Loucy (cell line): ENCODE measurements at regions not wholly inside any gene's neighbourhood (a gene's known extent, or its start where the extent isn't known, plus 50 kb on each side); places are given as distances from the start of the nearest gene placed in this dataset.

Experiments used
- H2AFZ ChIP-seq: fragments of 200-600 bp; sonication (generic); 2 replicates; pipeline ENCODE4 v1.6.0; 2016; ENCODE audit warnings: antibody characterized with exemption, mild to moderate bottlenecking, low read length, moderate library complexity
- H3F3A ChIP-seq: fragments of 200-600 bp; 2 replicates; pipeline ENCODE4 v1.6.0; 2016; ENCODE audit warnings: antibody characterized with exemption, low read depth, mild to moderate bottlenecking
- H3K27me3 ChIP-seq: fragments of 200-600 bp; sonication (generic); 2 replicates; pipeline ENCODE4 v1.6.1; 2014; ENCODE audit warnings: low read length, mild to moderate bottlenecking; ENCODE audit not compliant: insufficient read depth, poor library complexity, severe bottlenecking
- H3K36me3 ChIP-seq: fragments of 200-600 bp; sonication (generic); 2 replicates; pipeline ENCODE4 v1.6.1; 2016; ENCODE audit warnings: low read length; ENCODE audit not compliant: insufficient read depth
- H3K4me1 ChIP-seq: fragments of 200-600 bp; sonication (generic); 2 replicates; pipeline ENCODE4 v1.5.1; 2014; ENCODE audit warnings: low read length, mild to moderate bottlenecking; ENCODE audit not compliant: insufficient read depth, poor library complexity, severe bottlenecking
- H3K4me2 ChIP-seq: fragments of 200-600 bp; sonication (generic); 2 replicates; pipeline ENCODE4 v1.6.0; 2014; ENCODE audit warnings: antibody characterized with exemption, low read length, low read depth, mild to moderate bottlenecking; ENCODE audit not compliant: poor library complexity, severe bottlenecking
- H3K4me3 ChIP-seq: fragments of 200-600 bp; sonication (generic); 2 replicates; pipeline ENCODE4 v1.5.1; 2014; ENCODE audit warnings: low read length, mild to moderate bottlenecking, mixed read lengths; ENCODE audit not compliant: poor library complexity, severe bottlenecking
- H3K79me2 ChIP-seq: fragments of 200-600 bp; sonication (generic); 2 replicates; pipeline ENCODE4 v1.6.1; 2014; ENCODE audit warnings: low read length; ENCODE audit not compliant: insufficient read depth
- H3K9ac ChIP-seq: fragments of 200-600 bp; sonication (generic); 2 replicates; pipeline ENCODE4 v1.6.0; 2014; ENCODE audit warnings: mild to moderate bottlenecking, low read depth, low read length, moderate library complexity; ENCODE audit not compliant: poor library complexity, severe bottlenecking
- H3K9me2 ChIP-seq: fragments of 200-600 bp; sonication (generic); replicated peaks from 2 replicates; pipeline ENCODE4 v1.6.1; 2016; ENCODE audit warnings: low read depth, low read length, mixed read lengths
- H3K9me3 ChIP-seq: fragments of 200-600 bp; sonication (generic); 2 replicates; pipeline ENCODE4 v1.6.1; 2014; ENCODE audit warnings: mild to moderate bottlenecking, antibody characterized with exemption, low read length, low read depth; ENCODE audit not compliant: insufficient read depth
- H4K20me1 ChIP-seq: fragments of 200-600 bp; sonication (generic); 2 replicates; pipeline ENCODE4 v1.6.0; 2014; ENCODE audit warnings: antibody characterized with exemption, low read length, mild to moderate bottlenecking; ENCODE audit not compliant: insufficient read depth, poor library complexity, severe bottlenecking
- CTCF ChIP-seq: fragments of 200-600 bp; sonication (generic); conservative IDR thresholded peaks from 2 replicates; pipeline ENCODE4 v1.5.1; 2014; ENCODE audit warnings: mild to moderate bottlenecking, antibody characterized with exemption, low read length
- EZH2phosphoT487 ChIP-seq: fragments of 200-600 bp; IDR thresholded peaks from 2 replicates; pipeline ENCODE4 v1.6.1; 2018; ENCODE audit warnings: antibody characterized with exemption, mild to moderate bottlenecking, moderate library complexity, borderline replicate concordance

GRCh38 chr3:15851735-15852134 is 54.0 kb upstream of the ANKRD28 start:
- no peaks in the 10 kb centered on the region for H3K36me3 ChIP-seq
- H3K9me3 ChIP-seq = peaks cover 7% of the 10 kb centered on the region; the same call in 1 of the 2 replicates

GRCh38 chr3:15858547-15859506 is 61.0 kb upstream of the ANKRD28 start:
- Histone ChIP-seq H3K4me2 (peak overlapping the region; percentile 87), H3K9me3 (no peaks in the 10 kb centered on the region), H2AFZ (peak overlapping the region; percentile 84), H3K9ac (peak overlapping the region; percentile 81), H3K27me3 (no peaks in the 10 kb centered on the region), H3K79me2 (peaks cover 54% of the 10 kb centered on the region), H3K9me2 (no peaks in the 10 kb centered on the region), H4K20me1 (peaks cover 27% of the 10 kb centered on the region), H3K4me1 (peaks cover 49% of the 10 kb centered on the region), H3K4me3 (peak overlapping the region; percentile 79), H3K36me3 (no peaks in the 10 kb centered on the region), H3F3A (peaks cover 3% of the 10 kb centered on the region)
- TF ChIP-seq EZH2phosphoT487 (no peak), CTCF (no peak)

More at GRCh38 chr3:15851735-15852134, 54.0 kb upstream of the ANKRD28 start:
- H4K20me1 ChIP-seq = peaks cover 9% of the 10 kb centered on the region
- no peak for TF ChIP-seq EZH2phosphoT487
- TF ChIP-seq CTCF = no peak
- H2AFZ ChIP-seq = no peak overlapping the region
- no peaks in the 10 kb centered on the region for H3K27me3 ChIP-seq
- H3K4me2 ChIP-seq = no peak overlapping the region
- H3K4me1 ChIP-seq = peaks cover 17% of the 10 kb centered on the region
- H3K4me3 ChIP-seq = no peak overlapping the region
- no peak overlapping the region for H3K9ac ChIP-seq
- H3K9me2 ChIP-seq = no peaks in the 10 kb centered on the region
- peaks cover 99% of the 10 kb centered on the region for H3K79me2 ChIP-seq
- peaks cover 3% of the 10 kb centered on the region; the same call in 1 of the 2 replicates for H3F3A ChIP-seq

DNA sequence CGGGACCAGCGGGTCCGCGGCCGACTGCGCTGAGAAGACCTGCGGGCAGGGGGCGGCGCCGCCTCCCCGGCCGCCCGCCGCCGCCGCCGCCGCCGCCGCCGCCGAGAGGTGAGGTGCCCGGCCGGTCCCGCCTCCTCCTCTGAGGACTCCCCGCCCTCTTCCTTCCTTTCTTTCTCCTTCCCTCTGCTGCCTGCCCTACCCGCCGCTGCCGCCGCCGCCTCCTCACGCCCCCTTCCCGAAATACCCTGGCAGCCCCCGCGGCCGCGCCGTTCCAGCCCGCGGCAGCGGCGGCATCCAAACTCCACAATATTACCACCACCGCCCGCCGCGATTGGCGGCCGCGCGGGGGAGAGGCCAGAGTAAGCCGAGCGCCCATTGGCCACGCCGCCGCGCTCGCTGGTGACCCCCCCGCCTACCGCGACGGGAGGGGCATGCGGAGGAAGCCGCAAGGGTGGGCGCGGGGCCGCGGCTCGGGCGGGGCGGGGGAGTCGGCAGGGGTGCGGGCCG is 61.8 kb upstream of the ANKRD28 start:
- peaks cover 47% of the 10 kb centered on the region for H3K79me2 ChIP-seq
- no peaks in the 10 kb centered on the region for H3K9me3 ChIP-seq
- H3F3A ChIP-seq = peaks cover 3% of the 10 kb centered on the region
- no peaks in the 10 kb centered on the region for H3K36me3 ChIP-seq
- H3K4me1 ChIP-seq = peaks cover 49% of the 10 kb centered on the region
- no peaks in the 10 kb centered on the region for H3K27me3 ChIP-seq
- peak overlapping the region; percentile 81 for H3K9ac ChIP-seq
- peak overlapping the region; percentile 79 for H3K4me3 ChIP-seq
- H4K20me1 ChIP-seq = peaks cover 27% of the 10 kb centered on the region
- peak overlapping the region; percentile 98 for H2AFZ ChIP-seq
- H3K9me2 ChIP-seq = no peaks in the 10 kb centered on the region
- peak overlapping the region; percentile 86 for H3K4me2 ChIP-seq
- no peak for TF ChIP-seq CTCF
- TF ChIP-seq EZH2phosphoT487 = no peak
